GM12878 (cell line): ENCODE measurements at regions not wholly inside any gene's neighbourhood (a gene's known extent, or its start where the extent isn't known, plus 50 kb on each side); places are given as distances from the start of the nearest gene placed in this dataset.

Experiments
- ATAC-seq: fragments of 200-7000 bp; cut with Tn5 transposase; 3 replicates; pipeline ENCODE4 v1.9.1; 2020; ENCODE audit warnings: mild to moderate bottlenecking, moderate library complexity
- BruUV-seq: library from RNA; stranded (reverse); fragments of 400-500 nt; replicated peaks from 2 replicates; lab custom pipeline; 2021; lab: Mats Ljungman, UMichigan
- CTCF ChIA-PET: fragments of 300-600 bp; sonication (Branson Sonifier 250); formaldehyde crosslinking; extraction: SDS; loops from one replicate; lab custom pipeline; 2021; ENCODE audit warnings: inconsistent platforms; lab: Yijun Ruan, JAX
- POLR2A ChIA-PET: fragments of 350-600 bp; formaldehyde crosslinking; extraction: SDS; loops from one replicate; lab custom pipeline; 2021; ENCODE audit warnings: inconsistent platforms; lab: Charles Lee
- RAD21 ChIA-PET: fragments of 300-600 bp; sonication (Branson Sonifier 250); formaldehyde crosslinking; loops from one replicate; lab custom pipeline; 2023; ENCODE audit warnings: antibody characterized with exemption; ENCODE audit not compliant: unreplicated experiment; lab: Charles Lee
- SMC1A ChIA-PET: fragments of 300-600 bp; sonication (Branson Sonifier 250); formaldehyde crosslinking; loops from one replicate; lab custom pipeline; 2023; ENCODE audit not compliant: unreplicated experiment, uncharacterized antibody; lab: Charles Lee
- DNase-seq: peaks from one replicate; pipeline ENCODE4 v3.0.0-alpha.2; 2011; ENCODE audit warnings: low read depth, low spot score
- FAIRE-seq: peaks from 3 replicates; lab custom pipeline; 2011; peaks lifted over from hg19 to GRCh38; lab: Jason Lieb, UNC
- H2AFZ ChIP-seq: 2 replicates; pipeline ENCODE4 v1.6.0; 2011; ENCODE audit warnings: low read depth, low read length, control low read depth; ENCODE audit not compliant: control insufficient read depth
- H3K27ac ChIP-seq: 2 replicates; pipeline ENCODE4 v1.5.1; 2011; ENCODE audit warnings: control low read depth; ENCODE audit not compliant: control insufficient read depth, insufficient read depth
- H3K27me3 ChIP-seq, 2 experiments: replicated peaks in 1 of 2; 2 replicates each; pipeline versions ENCODE4 v1.6.0 to v1.6.1; 2011; ENCODE audit warnings: low read length in 1 of 2; ENCODE audit not compliant: control insufficient read depth in 2 of 2, insufficient read depth in 2 of 2
- H3K36me3 ChIP-seq, 2 experiments: 2 replicates each; pipeline ENCODE4 v1.5.1; 2011; ENCODE audit warnings: low read length in 1 of 2; ENCODE audit not compliant: control insufficient read depth in 2 of 2, insufficient read depth in 2 of 2
- H3K4me1 ChIP-seq: 2 replicates; pipeline ENCODE4 v1.6.1; 2011; ENCODE audit warnings: mild to moderate bottlenecking, low read length, moderate library complexity, mixed read lengths; ENCODE audit not compliant: control insufficient read depth, insufficient read depth
- H3K4me2 ChIP-seq: 2 replicates; pipeline ENCODE4 v1.6.0; 2011; ENCODE audit warnings: control low read depth; ENCODE audit not compliant: control insufficient read depth, insufficient read depth
- H3K4me3 ChIP-seq: fragments of 200-600 bp; sonication (generic); 2 replicates; pipeline ENCODE4 v1.5.1; 2016
- H3K79me2 ChIP-seq: 2 replicates; pipeline ENCODE4 v1.6.0; 2011; ENCODE audit warnings: low read length; ENCODE audit not compliant: control insufficient read depth, insufficient read depth
- H3K9ac ChIP-seq: 2 replicates; pipeline ENCODE4 v1.8.0; 2011; ENCODE audit warnings: low read length, control low read depth, mixed read lengths; ENCODE audit not compliant: control insufficient read depth, insufficient read depth
- H3K9me3 ChIP-seq: replicated peaks from 3 replicates; pipeline ENCODE4 v1.5.1; 2011; ENCODE audit warnings: mild to moderate bottlenecking, low read length; ENCODE audit not compliant: control insufficient read depth, insufficient read depth
- H4K20me1 ChIP-seq: 2 replicates; pipeline ENCODE4 v1.6.0; 2011; ENCODE audit not compliant: control insufficient read depth, insufficient read depth
- BMI1 ChIP-seq: fragments of 450-650 bp; IDR thresholded peaks from 2 replicates; pipeline ENCODE4 v1.6.1; 2016; ENCODE audit warnings: mild to moderate bottlenecking, moderate library complexity, borderline replicate concordance
- CBX3 ChIP-seq: fragments of 200-600 bp; sonication (generic); IDR thresholded peaks from 2 replicates; pipeline ENCODE4 v1.6.1; 2016; ENCODE audit warnings: low read depth, borderline replicate concordance
- CHD4 ChIP-seq: fragments of 200-600 bp; sonication (generic); IDR thresholded peaks from 2 replicates; pipeline ENCODE4 v1.6.1; 2016; ENCODE audit warnings: mild to moderate bottlenecking
- CREM ChIP-seq: IDR thresholded peaks from 2 replicates; pipeline ENCODE4 v1.6.1; 2014; ENCODE audit warnings: antibody characterized with exemption, low read depth
- HDAC2 ChIP-seq: fragments of 200-600 bp; sonication (generic); IDR thresholded peaks from 2 replicates; pipeline ENCODE4 v1.6.1; 2017
- JUNB ChIP-seq: IDR thresholded peaks from 2 replicates; pipeline ENCODE4 v1.6.1; 2016; ENCODE audit warnings: antibody characterized with exemption, mild to moderate bottlenecking
- MAX ChIP-seq: IDR thresholded peaks from 2 replicates; pipeline ENCODE4 v1.6.1; 2012; ENCODE audit warnings: low read depth, low read length, improper control_type of control experiment
- PKNOX1 ChIP-seq: fragments of 450-650 bp; IDR thresholded peaks from 2 replicates; pipeline ENCODE4 v1.6.1; 2016; ENCODE audit warnings: mild to moderate bottlenecking
- POU2F2 ChIP-seq: IDR thresholded peaks from 3 replicates; pipeline ENCODE4 v1.6.1; 2011; ENCODE audit warnings: low read depth, mild to moderate bottlenecking, low read length, borderline replicate concordance
- SMC3 ChIP-seq: IDR thresholded peaks from 2 replicates; pipeline ENCODE4 v1.6.1; 2011; ENCODE audit warnings: low read length, improper control_type of control experiment, borderline replicate concordance
- STAT1 ChIP-seq: fragments of 450-650 bp; conservative IDR thresholded peaks from 2 replicates; pipeline ENCODE4 v1.6.1; 2014; ENCODE audit warnings: antibody characterized with exemption, mild to moderate bottlenecking
- ZBTB4 ChIP-seq: fragments of 450-650 bp; formaldehyde crosslinking; IDR thresholded peaks from 2 replicates; pipeline ENCODE4 v1.4.0; 2022; ENCODE audit warnings: mild to moderate bottlenecking, moderate library complexity
- ZNF384 ChIP-seq: IDR thresholded peaks from 2 replicates; pipeline ENCODE4 v1.6.1; 2012; ENCODE audit warnings: low read depth, mild to moderate bottlenecking, low read length, improper control_type of control experiment, borderline replicate concordance
- WGBS: methylation state at CpG from one replicate; pipeline ENCODE4 v1.1.6; 2016; ENCODE audit warnings: low lambda C conversion rate; ENCODE audit not compliant: insufficient replicate concordance, insufficient coverage; ENCODE audit errors: missing lambda C conversion rate; 5-methylcytosine and 5-hydroxymethylcytosine counted together
- in situ Hi-C: fragments of 300-500 bp; cut with MboI; formaldehyde crosslinking; loops from 9 replicates; pipeline ENCODE4 v1.14.3; 2018; ENCODE audit warnings: mixed read lengths
- intact Hi-C: fragments of 100-400 bp; cut with micrococcal nuclease; formaldehyde crosslinking; loops from one replicate; pipeline ENCODE4 v1.14.2; 2022; ENCODE audit not compliant: unreplicated experiment

GRCh38 chr4:163588532-163588931 is 94.0 kb downstream of the TMA16 start (continued):
- no peak for TF ChIP-seq HDAC2
- no peak for TF ChIP-seq ZBTB4 (CRISPR knock-in tag)
- no peak for TF ChIP-seq CBX3
- TF ChIP-seq BMI1 = no peak
- TF ChIP-seq MAX = no peak
- TF ChIP-seq PKNOX1 = no peak
- no peak for TF ChIP-seq CHD4
- TF ChIP-seq, all 136 proteins: peak for 0

- intact Hi-C loops = loop anchor here (5.0 kb wide), 1 partner anchor 98 kb away; the partner anchor contains the start of gene TMA16
- peak; percentile 42; the same call in 1 of the 2 replicates for TF ChIP-seq JUNB
- TF ChIP-seq STAT1 = no peak
- TF ChIP-seq POU2F2 = peak; percentile 48; the same call in 1 of the 3 replicates
- TF ChIP-seq CREM = no peak
- TF ChIP-seq SMC3 = peak; percentile 3; the same call in 1 of the 2 replicates
- peak; percentile 76 for TF ChIP-seq ZNF384
- no peak overlapping the region for H3K4me3 ChIP-seq
- peak overlapping the region; percentile 60; the same call in 1 of the 2 replicates for H3K27ac ChIP-seq
- H2AFZ ChIP-seq = peak overlapping the region; percentile 70
- H3K36me3 ChIP-seq = no peaks in the 10 kb centered on the region
- no peak for DNase-seq
- peak; percentile 29 for ATAC-seq
- no peaks in the 10 kb centered on the region for H3K27me3 ChIP-seq
- WGBS = 8% methylated on average over 1 of the region's 1 CpG
- RAD21 ChIA-PET = interaction anchor here (0.9 to 5.5 kb wide), 5 partner anchors 9 to 155 kb away, joined by 4 to 68 read pairs (median 17); no protein-coding TSS in a partner anchor
- H3K4me2 ChIP-seq = no peak overlapping the region
- POLR2A ChIA-PET = interaction anchor here (0.9 to 2.1 kb wide), 2 partner anchors 73 to 77 kb away, joined by 3 to 15 read pairs; no protein-coding TSS in a partner anchor
- CTCF ChIA-PET = interaction anchor here (1.0 to 8.9 kb wide), 7 partner anchors 34 to 97 kb away, joined by 3 to 94 read pairs (median 7); no protein-coding TSS in a partner anchor
- no peak overlapping the region for H3K9ac ChIP-seq
- in situ Hi-C loops = loop anchor here (5.0 kb wide), 1 partner anchor 72 kb away; no protein-coding TSS in a partner anchor
- no peaks in the 10 kb centered on the region for H3K79me2 ChIP-seq
- SMC1A ChIA-PET = interaction anchor here (0.7 to 17.1 kb wide), 10 partner anchors 16 to 164 kb away, joined by 3 to 219 read pairs (median 18); no protein-coding TSS in a partner anchor
- H4K20me1 ChIP-seq = no peaks in the 10 kb centered on the region
- no peak for FAIRE-seq
- BruUV-seq = no TSS peak
- H3K9me3 ChIP-seq = peaks cover 4% of the 10 kb centered on the region
- H3K4me1 ChIP-seq = peaks cover 34% of the 10 kb centered on the region
Measured at GRCh38 chr4:163590103-163590502, 95.6 kb downstream of the TMA16 start.
